HCT116 (cell line): ENCODE measurements at regions not wholly inside any gene's neighbourhood (a gene's known extent, or its start where the extent isn't known, plus 50 kb on each side); places are given as distances from the start of the nearest gene placed in this dataset.

Experiments used
- ATAC-seq: fragments of 200-7000 bp; cut with Tn5 transposase; 2 replicates; pipeline ENCODE4 v1.9.1; 2020; ENCODE audit warnings: mild to moderate bottlenecking, moderate library complexity
- BruUV-seq: library from RNA; stranded (reverse); fragments of 400-500 nt; replicated peaks from 2 replicates; lab custom pipeline; 2021; lab: Mats Ljungman, UMichigan
- CTCF ChIA-PET: fragments of 300-600 bp; sonication (Branson Sonifier 250); formaldehyde crosslinking; loops from one replicate; lab custom pipeline; 2021; ENCODE audit warnings: antibody characterized with exemption; lab: Charles Lee
- POLR2A ChIA-PET: fragments of 300-600, 350-600 bp; sonication (Branson Sonifier 250); formaldehyde crosslinking; loops from one replicate; lab custom pipeline; 2021; ENCODE audit warnings: antibody characterized with exemption; lab: Charles Lee
- RAD21 ChIA-PET, 2 experiments: fragments of 300-600 bp; sonication (Branson Sonifier 250); formaldehyde crosslinking; loops; one replicate each; lab custom pipeline; 2023; ENCODE audit warnings: low total read pairs in 2 of 2; ENCODE audit not compliant: uncharacterized antibody in 2 of 2, unreplicated experiment in 2 of 2, low non-redundant PET in 1 of 2; lab: Charles Lee
- DNase-seq: peaks from one replicate; pipeline ENCODE4 v3.0.0-alpha.2; 2010; ENCODE audit warnings: low read depth, low spot score
- H2AFZ ChIP-seq: fragments of 200-600 bp; shearing (Covaris generic), sonication (generic); 2 replicates; pipeline ENCODE4 v1.6.1; 2017; ENCODE audit warnings: low read depth, mixed run types, mixed read lengths, antibody characterized with exemption, low read length; ENCODE audit not compliant: poor library complexity, severe bottlenecking
- H3K27ac ChIP-seq: 2 replicates; pipeline ENCODE4 v1.5.1; 2012; ENCODE audit warnings: low read depth, low read length
- H3K27me3 ChIP-seq: fragments of 200-600 bp; sonication (generic); 2 replicates; pipeline ENCODE4 v1.6.1; 2016; ENCODE audit warnings: mixed run types, low read length, mixed read lengths; ENCODE audit not compliant: insufficient read depth
- H3K36me3 ChIP-seq, 2 experiments: fragments of 200-500 bp in 1 of 2; fragments of 200-600 bp in 1 of 2; sonication (Bioruptor generic) in 1 of 2; sonication (generic) in 1 of 2; 2 replicates each; pipeline versions ENCODE4 v1.5.1 to v1.6.1; 2014 to 2016; ENCODE audit warnings: low read length in 2 of 2, inconsistent platforms in 1 of 2, mixed read lengths in 1 of 2, mixed run types in 1 of 2; ENCODE audit not compliant: insufficient read depth in 2 of 2, control insufficient read depth in 1 of 2
- H3K4me1 ChIP-seq, 2 experiments: fragments of 200-600 bp in 1 of 2; sonication (generic) in 1 of 2; 2 replicates each; pipeline versions ENCODE4 v1.5.1 to v1.6.1; 2012 to 2017; ENCODE audit warnings: low read length in 2 of 2, inconsistent platforms in 1 of 2, mild to moderate bottlenecking in 1 of 2, mixed read lengths in 1 of 2, mixed run types in 1 of 2, moderate library complexity in 1 of 2; ENCODE audit not compliant: insufficient read depth in 2 of 2, control insufficient read depth in 1 of 2
- H3K4me2 ChIP-seq: fragments of 200-600 bp; sonication (generic); 2 replicates; pipeline ENCODE4 v1.6.1; 2017; ENCODE audit warnings: mixed run types, low read length, mixed read lengths
- H3K4me3 ChIP-seq, 2 experiments: fragments of 200-600 bp in 1 of 2; sonication (generic) in 1 of 2; replicated peaks in 1 of 2; 2 replicates each; pipeline ENCODE4 v1.5.1; 2011 to 2016; ENCODE audit warnings: low read length in 2 of 2, control low read depth in 1 of 2, low read depth in 1 of 2, mild to moderate bottlenecking in 1 of 2, mixed read lengths in 1 of 2, mixed run types in 1 of 2
- H3K79me2 ChIP-seq: fragments of 200-600 bp; sonication (generic); 2 replicates; pipeline ENCODE4 v1.6.1; 2017; ENCODE audit warnings: mild to moderate bottlenecking, mixed run types, low read length, moderate library complexity, mixed read lengths; ENCODE audit not compliant: insufficient read depth
- H3K9ac ChIP-seq: fragments of 200-600 bp; sonication (generic); 2 replicates; pipeline ENCODE4 v1.6.1; 2016; ENCODE audit warnings: low read length, mixed read lengths
- H3K9me2 ChIP-seq: fragments of 200-600 bp; sonication (generic), shearing (Covaris generic); 2 replicates; pipeline ENCODE4 v1.6.1; 2017; ENCODE audit warnings: mixed run types, mild to moderate bottlenecking, moderate library complexity; ENCODE audit not compliant: insufficient read depth
- H3K9me3 ChIP-seq, 2 experiments: fragments of 200-500 bp in 1 of 2; fragments of 200-600 bp in 1 of 2; sonication (Bioruptor generic) in 1 of 2; sonication (generic) in 1 of 2; 2 replicates each; pipeline ENCODE4 v1.6.1; 2014 to 2017; ENCODE audit warnings: low read length in 2 of 2, mixed read lengths in 2 of 2, inconsistent platforms in 1 of 2, low read depth in 1 of 2, mild to moderate bottlenecking in 1 of 2, mixed run types in 1 of 2, moderate library complexity in 1 of 2; ENCODE audit not compliant: control insufficient read depth in 1 of 2, insufficient read depth in 1 of 2
- H4K20me1 ChIP-seq: fragments of 200-600 bp; sonication (generic), shearing (Covaris generic); 2 replicates; pipeline ENCODE4 v1.6.1; 2017; ENCODE audit warnings: mixed run types, mild to moderate bottlenecking, moderate library complexity; ENCODE audit not compliant: insufficient read depth
- EGR1 ChIP-seq: IDR thresholded peaks from 2 replicates; pipeline ENCODE4 v1.6.1; 2012; ENCODE audit warnings: low read depth
- ELF1 ChIP-seq: IDR thresholded peaks from 2 replicates; pipeline ENCODE4 v1.6.1; 2012; ENCODE audit warnings: low read depth, borderline replicate concordance
- EZH2phosphoT487 ChIP-seq: fragments of 200-600 bp; IDR thresholded peaks from 2 replicates; pipeline ENCODE4 v1.6.1; 2018; ENCODE audit warnings: antibody characterized with exemption, borderline replicate concordance
- FOSL1 ChIP-seq: IDR thresholded peaks from 2 replicates; pipeline ENCODE4 v1.6.1; 2012; ENCODE audit warnings: low read depth
- JUND ChIP-seq: IDR thresholded peaks from 2 replicates; pipeline ENCODE4 v1.6.1; 2012
- POLR2A ChIP-seq: IDR thresholded peaks from 2 replicates; pipeline ENCODE4 v1.7.0; 2011; ENCODE audit warnings: borderline replicate concordance; ENCODE audit not compliant: insufficient read depth, insufficient read length; ENCODE audit errors: extremely low read depth
- RAD21 ChIP-seq: IDR thresholded peaks from 2 replicates; pipeline ENCODE4 v1.6.1; 2012; ENCODE audit warnings: low read depth, mild to moderate bottlenecking
- SRF ChIP-seq: IDR thresholded peaks from 2 replicates; pipeline ENCODE4 v1.6.1; 2012; ENCODE audit warnings: low read depth
- TCF7L2 ChIP-seq: IDR thresholded peaks from 2 replicates; pipeline ENCODE4 v1.7.0; 2011; ENCODE audit warnings: borderline replicate concordance, inconsistent platforms; ENCODE audit not compliant: insufficient read depth, insufficient read length; ENCODE audit errors: extremely low read depth
- ZFX ChIP-seq: fragments of 450-650 bp; IDR thresholded peaks from 2 replicates; pipeline ENCODE4 v1.6.1; 2017
- ZNF274 ChIP-seq: fragments of 200-500 bp; sonication (Bioruptor generic); IDR thresholded peaks from 2 replicates; pipeline ENCODE4 v1.6.1; 2014; ENCODE audit warnings: mild to moderate bottlenecking, low read depth, low read length, inconsistent platforms
- intact Hi-C: fragments of 100-400 bp; cut with micrococcal nuclease; formaldehyde crosslinking; loops from 2 replicates; pipeline ENCODE4 v1.10.0; 2022
- TF ChIP-seq, protein P1 (sequence below): IDR thresholded peaks from 2 replicates; pipeline ENCODE4 v1.6.1; 2012
- TF ChIP-seq, protein P2 (sequence below), 3 experiments: fragments of 200-600 bp in 1 of 3; sonication (generic) in 1 of 3; IDR thresholded peaks in 2 of 3; conservative IDR thresholded peaks in 1 of 3; 2 replicates each; pipeline ENCODE4 v1.5.1; 2012 to 2017; ENCODE audit warnings: low read depth in 2 of 3, low read length in 2 of 3, antibody characterized with exemption in 1 of 3, borderline replicate concordance in 1 of 3, control low read depth in 1 of 3, mild to moderate bottlenecking in 1 of 3, mixed read lengths in 1 of 3, mixed run types in 1 of 3, moderate library complexity in 1 of 3; ENCODE audit not compliant: insufficient read depth in 1 of 3
- TF ChIP-seq, protein P3 (sequence below): IDR thresholded peaks from 2 replicates; pipeline ENCODE4 v1.6.1; 2011; ENCODE audit warnings: mild to moderate bottlenecking, low read length, moderate library complexity; ENCODE audit not compliant: insufficient replicate concordance; ENCODE audit errors: extremely low read depth

DNA sequence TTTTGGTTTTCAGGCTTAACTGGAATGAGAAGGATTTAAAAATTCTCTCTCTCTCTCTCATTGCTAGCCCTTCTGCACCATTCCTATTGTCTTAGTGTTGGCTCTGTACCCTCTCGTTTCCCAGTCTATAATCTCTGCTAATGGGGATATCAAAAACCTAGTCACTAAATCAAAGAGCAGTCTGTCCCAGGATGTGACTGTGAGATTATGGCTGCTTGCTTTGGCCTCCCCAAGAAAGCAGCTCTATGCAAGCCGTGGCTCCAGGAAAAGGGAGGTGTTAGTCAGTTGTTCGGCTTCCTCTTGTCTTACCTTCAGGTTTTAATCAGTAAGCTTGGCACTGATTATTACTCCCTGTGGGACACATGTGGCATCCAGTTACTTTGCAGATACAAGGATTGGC, 468.8 kb downstream of the USP25 start:
- POLR2A ChIA-PET = no interaction called here

DNA sequence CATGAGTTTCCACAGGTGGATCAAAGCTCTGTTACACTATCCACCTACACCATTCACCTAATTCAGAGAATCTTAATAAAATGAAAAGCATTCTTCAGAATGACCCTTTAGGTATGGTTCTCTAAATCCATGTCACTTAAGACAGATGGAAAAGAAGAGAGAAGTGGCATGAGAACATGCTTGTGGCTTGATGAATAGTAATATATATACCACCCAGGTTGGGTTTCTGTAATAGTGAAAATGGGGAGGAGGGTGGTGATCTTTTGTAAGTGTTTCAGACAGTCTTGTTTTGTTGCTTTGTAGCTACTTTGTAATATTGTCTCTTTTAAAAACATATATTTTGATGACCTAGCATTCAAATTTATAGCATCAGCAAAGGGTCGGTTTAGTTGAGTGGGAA, 469.8 kb downstream of the USP25 start:
- intact Hi-C loops = no loop called here
- no TSS peak for BruUV-seq
- TF ChIP-seq EZH2phosphoT487 = no peak
- TF ChIP-seq, protein P1, sequence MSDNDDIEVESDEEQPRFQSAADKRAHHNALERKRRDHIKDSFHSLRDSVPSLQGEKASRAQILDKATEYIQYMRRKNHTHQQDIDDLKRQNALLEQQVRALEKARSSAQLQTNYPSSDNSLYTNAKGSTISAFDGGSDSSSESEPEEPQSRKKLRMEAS = no peak
- TF ChIP-seq, protein P2, sequence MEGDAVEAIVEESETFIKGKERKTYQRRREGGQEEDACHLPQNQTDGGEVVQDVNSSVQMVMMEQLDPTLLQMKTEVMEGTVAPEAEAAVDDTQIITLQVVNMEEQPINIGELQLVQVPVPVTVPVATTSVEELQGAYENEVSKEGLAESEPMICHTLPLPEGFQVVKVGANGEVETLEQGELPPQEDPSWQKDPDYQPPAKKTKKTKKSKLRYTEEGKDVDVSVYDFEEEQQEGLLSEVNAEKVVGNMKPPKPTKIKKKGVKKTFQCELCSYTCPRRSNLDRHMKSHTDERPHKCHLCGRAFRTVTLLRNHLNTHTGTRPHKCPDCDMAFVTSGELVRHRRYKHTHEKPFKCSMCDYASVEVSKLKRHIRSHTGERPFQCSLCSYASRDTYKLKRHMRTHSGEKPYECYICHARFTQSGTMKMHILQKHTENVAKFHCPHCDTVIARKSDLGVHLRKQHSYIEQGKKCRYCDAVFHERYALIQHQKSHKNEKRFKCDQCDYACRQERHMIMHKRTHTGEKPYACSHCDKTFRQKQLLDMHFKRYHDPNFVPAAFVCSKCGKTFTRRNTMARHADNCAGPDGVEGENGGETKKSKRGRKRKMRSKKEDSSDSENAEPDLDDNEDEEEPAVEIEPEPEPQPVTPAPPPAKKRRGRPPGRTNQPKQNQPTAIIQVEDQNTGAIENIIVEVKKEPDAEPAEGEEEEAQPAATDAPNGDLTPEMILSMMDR (IDR thresholded peaks at IDR 0.05 in 2 of 3, conservative IDR thresholded peaks at IDR 0.05 in 1 of 3; ENCODE audit: borderline replicate concordance in 1 of 3, insufficient read depth in 1 of 3, low read depth in 2 of 3, low read length in 2 of 3) = no peak
- TF ChIP-seq, protein P3, sequence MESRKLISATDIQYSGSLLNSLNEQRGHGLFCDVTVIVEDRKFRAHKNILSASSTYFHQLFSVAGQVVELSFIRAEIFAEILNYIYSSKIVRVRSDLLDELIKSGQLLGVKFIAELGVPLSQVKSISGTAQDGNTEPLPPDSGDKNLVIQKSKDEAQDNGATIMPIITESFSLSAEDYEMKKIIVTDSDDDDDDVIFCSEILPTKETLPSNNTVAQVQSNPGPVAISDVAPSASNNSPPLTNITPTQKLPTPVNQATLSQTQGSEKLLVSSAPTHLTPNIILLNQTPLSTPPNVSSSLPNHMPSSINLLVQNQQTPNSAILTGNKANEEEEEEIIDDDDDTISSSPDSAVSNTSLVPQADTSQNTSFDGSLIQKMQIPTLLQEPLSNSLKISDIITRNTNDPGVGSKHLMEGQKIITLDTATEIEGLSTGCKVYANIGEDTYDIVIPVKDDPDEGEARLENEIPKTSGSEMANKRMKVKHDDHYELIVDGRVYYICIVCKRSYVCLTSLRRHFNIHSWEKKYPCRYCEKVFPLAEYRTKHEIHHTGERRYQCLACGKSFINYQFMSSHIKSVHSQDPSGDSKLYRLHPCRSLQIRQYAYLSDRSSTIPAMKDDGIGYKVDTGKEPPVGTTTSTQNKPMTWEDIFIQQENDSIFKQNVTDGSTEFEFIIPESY = no peak
- no peak for TF ChIP-seq JUND
- TF ChIP-seq ELF1 = no peak
- TF ChIP-seq RAD21 = no peak

More for the DNA sequence above, 468.8 kb downstream of the USP25 start:
- H3K4me1 ChIP-seq = no peaks in the 10 kb centered on the region
- H4K20me1 ChIP-seq = no peaks in the 10 kb centered on the region
- no peaks in the 10 kb centered on the region for H3K36me3 ChIP-seq
- H3K9me2 ChIP-seq = no peaks in the 10 kb centered on the region
- ATAC-seq = no peak
- H3K27me3 ChIP-seq = no peaks in the 10 kb centered on the region
- intact Hi-C loops = no loop called here
- no peak overlapping the region for H3K4me2 ChIP-seq
- DNase-seq = no peak
- peaks cover 3 to 21% of the 10 kb centered on the region in 2 experiments; a peak in 3 of 4 replicates for H3K9me3 ChIP-seq
- no peak for TF ChIP-seq EGR1
- no peak for TF ChIP-seq SRF
- TF ChIP-seq FOSL1 = no peak
- TF ChIP-seq ZFX = no peak
- TF ChIP-seq, protein P2 (IDR thresholded peaks at IDR 0.05 in 2 of 3, conservative IDR thresholded peaks at IDR 0.05 in 1 of 3; ENCODE audit: borderline replicate concordance in 1 of 3, insufficient read depth in 1 of 3, low read depth in 2 of 3, low read length in 2 of 3) = no peak
- TF ChIP-seq TCF7L2 = no peak
- no peak for TF ChIP-seq ZNF274
- TF ChIP-seq, protein P1 = no peak
- TF ChIP-seq POLR2A = no peak
- no peak overlapping the region for H3K4me3 ChIP-seq
- H3K79me2 ChIP-seq = no peaks in the 10 kb centered on the region
- no TSS peak for BruUV-seq
- RAD21 ChIA-PET = no interaction called here
- no peak overlapping the region for H3K27ac ChIP-seq
- CTCF ChIA-PET = no interaction called here
- no peak overlapping the region for H2AFZ ChIP-seq
- H3K9ac ChIP-seq = no peak overlapping the region

More for the DNA sequence above, 469.8 kb downstream of the USP25 start:
- Histone ChIP-seq H3K9me3 (peaks cover 3 to 21% of the 10 kb centered on the region in 2 experiments; a peak in 3 of 4 replicates), H3K36me3 (no peaks in the 10 kb centered on the region), H3K9me2 (no peaks in the 10 kb centered on the region), H4K20me1 (no peaks in the 10 kb centered on the region), H3K27me3 (no peaks in the 10 kb centered on the region), H2AFZ (no peak overlapping the region), H3K4me2 (no peak overlapping the region), H3K4me1 (no peaks in the 10 kb centered on the region), H3K4me3 (no peak overlapping the region), H3K27ac (no peak overlapping the region), H3K79me2 (no peaks in the 10 kb centered on the region), H3K9ac (no peak overlapping the region)
- ChIA-PET RAD21 (no interaction called here), POLR2A (no interaction called here), CTCF (no interaction called here)
- ATAC-seq = no peak
- no peak for DNase-seq
